Psoas muscle (tissue), 7 donors: ENCODE measurements at regions not wholly inside any gene's neighbourhood (a gene's known extent, or its start where the extent isn't known, plus 50 kb on each side); places are given as distances from the start of the nearest gene placed in this dataset.

Experiments
- ATAC-seq, 4 donors: fragments of 200-7000 bp; cut with Tn5 transposase; one replicate each; pipeline ENCODE4 v1.9.1; 2020; ENCODE audit warnings: moderate library complexity in 3 of 4, mild to moderate bottlenecking in 2 of 4
- DNase-seq, 2 donors: peaks; one replicate each; pipeline ENCODE4 v3.0.0-alpha.2; 2020
- H3K27ac ChIP-seq: fragments of 200-600 bp; one replicate; pipeline ENCODE4 v1.8.0; 2022
- H3K27me3 ChIP-seq, 3 donors: fragments of 200-600 bp in 1 of 3; one replicate each; pipeline versions ENCODE4 v1.6.1 to v1.8.0; 2013 to 2022; ENCODE audit warnings: low read length in 2 of 3, mild to moderate bottlenecking in 2 of 3, moderate library complexity in 1 of 3; ENCODE audit not compliant: insufficient read depth in 3 of 3
- H3K36me3 ChIP-seq, 2 donors: fragments of 200-600 bp in 1 of 2; one replicate each; pipeline versions ENCODE4 v1.6.1 to v1.8.0; 2013 to 2022; ENCODE audit warnings: low read depth in 1 of 2, mild to moderate bottlenecking in 1 of 2, moderate library complexity in 1 of 2; ENCODE audit not compliant: insufficient read depth in 1 of 2
- H3K4me1 ChIP-seq: fragments of 200-600 bp; one replicate; pipeline ENCODE4 v1.8.0; 2022
- H3K4me3 ChIP-seq: fragments of 200-600 bp; one replicate; pipeline ENCODE4 v1.8.0; 2022; ENCODE audit warnings: mild to moderate bottlenecking
- H3K9me3 ChIP-seq: fragments of 200-600 bp; one replicate; pipeline ENCODE4 v1.8.0; 2022
- CTCF ChIP-seq: fragments of 200-600 bp; IDR thresholded peaks from one replicate; pipeline ENCODE4 v1.8.0; 2022; ENCODE audit warnings: antibody characterized with exemption
- WGBS, 3 donors: extraction: QIAGEN DNeasy Blood & Tissue Kit; methylation state at CpG; one replicate each; pipeline versions ENCODE4 v1.1.6 to v1.1.7; 2013; 5-methylcytosine and 5-hydroxymethylcytosine counted together
- intact Hi-C, 2 donors: fragments of 100-400 bp; cut with DNase I; formaldehyde crosslinking; loops; one replicate each; pipeline versions ENCODE4 v1.11.0 to v1.14.2; 2022
- donor health status: healthy with polysubstance abuse.
- donor health status: DM: no; HTN: no; CAD: no; lungs with moderate emphysema.
- donor health status: Bipolar disorder and iron deficiency.
- donor health status: healthy.
- donor health status: DM: yes; HTN: yes; CAD: no.
- donor health status: DM: no; HTN: no; CAD: no.
- donor health status: DM: yes; HTN: yes; CAD: no.

- Histone ChIP-seq H3K4me1 (no peaks in the 10 kb centered on the region), H3K27ac (no peak overlapping the region), H3K27me3 (no peaks in the 10 kb centered on the region), H3K9me3 (no peaks in the 10 kb centered on the region), H3K4me3 (no peak overlapping the region), H3K36me3 (no peaks in the 10 kb centered on the region)
- no peak for TF ChIP-seq CTCF
- DNase-seq (no peak), ATAC-seq (no peak)
- 91 to 96% (median 95%) methylated on average over 2 of the region's 2 CpGs for WGBS, 3 donors
- intact Hi-C loops: no loop called here
Measured at GRCh38 chr3:59264366-59264765, 214.5 kb upstream of the CFAP20DC start.

GRCh38 chr3:59263152-59263551 lies 213.3 kb upstream of the CFAP20DC start:
- Histone ChIP-seq H3K27ac (no peak overlapping the region), H3K27me3 (no peaks in the 10 kb centered on the region), H3K36me3 (no peaks in the 10 kb centered on the region), H3K4me1 (no peaks in the 10 kb centered on the region), H3K9me3 (no peaks in the 10 kb centered on the region), H3K4me3 (no peak overlapping the region)
- no peak for DNase-seq
- intact Hi-C loops: no loop called here
- no peak for ATAC-seq
- no peak for TF ChIP-seq CTCF
- 44 to 67% (median 46%) methylated on average over 3 of the region's 3 CpGs for WGBS, 3 donors

GRCh38 chr3:59262076-59262498 lies 212.3 kb upstream of the CFAP20DC start:
- Histone ChIP-seq H3K27ac (no peak overlapping the region), H3K4me1 (no peaks in the 10 kb centered on the region), H3K9me3 (no peaks in the 10 kb centered on the region), H3K27me3 (no peaks in the 10 kb centered on the region), H3K4me3 (no peak overlapping the region), H3K36me3 (no peaks in the 10 kb centered on the region)
- DNase-seq (no peak), ATAC-seq (no peak)
- intact Hi-C loops: no loop called here
- TF ChIP-seq CTCF: no peak
- WGBS, 3 donors: 81 to 86% (median 85%) methylated on average over 2 of the region's 2 CpGs

GRCh38 chr3:59261009-59261408 lies 211.2 kb upstream of the CFAP20DC start:
- Histone ChIP-seq H3K27ac (no peak overlapping the region), H3K36me3 (no peaks in the 10 kb centered on the region), H3K4me1 (no peaks in the 10 kb centered on the region), H3K4me3 (no peak overlapping the region), H3K27me3 (no peaks in the 10 kb centered on the region), H3K9me3 (no peaks in the 10 kb centered on the region)
- intact Hi-C loops: no loop called here
- no peak for TF ChIP-seq CTCF
- ATAC-seq (no peak), DNase-seq (no peak)

GRCh38 chr3:59258550-59259260 lies 208.9 kb upstream of the CFAP20DC start:
- peaks cover 0 to 3% (median 0%) of the 10 kb centered on the region in 3 donors for H3K27me3 ChIP-seq
- intact Hi-C loops: no loop called here
- no peak overlapping the region for H3K4me3 ChIP-seq
- no peaks in the 10 kb centered on the region for H3K9me3 ChIP-seq
- WGBS, 3 donors: 78 to 84% (median 80%) methylated on average over 8 of the region's 8 CpGs
- H3K27ac ChIP-seq: no peak overlapping the region
- no peak for TF ChIP-seq CTCF
- H3K36me3 ChIP-seq: no peaks in the 10 kb centered on the region
- no peaks in the 10 kb centered on the region for H3K4me1 ChIP-seq
- DNase-seq: no peak
- no peak for ATAC-seq
